ENCODE measurements at regions not wholly inside any gene's neighbourhood (a gene's known extent, or its start where the extent isn't known, plus 50 kb on each side); places are given as distances from the start of the nearest gene placed in this dataset.

DNA sequence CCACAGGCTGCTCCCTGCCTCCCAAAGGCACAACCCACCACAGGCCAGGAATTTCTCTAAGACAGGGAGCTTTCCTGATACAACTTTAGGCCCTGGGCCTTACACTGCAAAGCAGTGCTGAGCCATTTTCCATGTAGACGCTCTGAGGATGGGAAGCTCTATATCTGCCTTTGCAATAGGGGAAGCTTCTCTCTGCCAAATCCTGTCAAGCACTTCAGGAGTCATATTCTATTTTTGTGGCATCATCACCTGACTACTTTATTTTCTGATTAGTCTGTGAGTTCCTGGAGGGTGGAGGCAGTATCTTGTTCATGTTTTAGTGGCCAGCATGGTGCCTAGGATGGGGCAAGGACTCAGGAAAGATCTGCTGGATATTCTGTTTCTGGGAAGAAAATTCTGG lies 382.0 kb downstream of the ZNF536 start:
- no peak overlapping the region for H3K27ac ChIP-seq (ENCODE audit: low read length)
- 53% methylated on average over 1 of the region's 1 CpG for WGBS
- DNase-seq = no peak
- intact Hi-C loops (cut with DNase I) = no loop called here
- peak in 1 of 2 donors; percentile 43 for ATAC-seq
- H3K9me3 ChIP-seq (ENCODE audit: control insufficient read depth, low read length) = peaks cover 1% of the 10 kb centered on the region
- no peak overlapping the region for H3K4me3 ChIP-seq (ENCODE audit: low read length)
- H3K27me3 ChIP-seq (ENCODE audit: control insufficient read depth, insufficient read depth) = no peaks in the 10 kb centered on the region
- no peaks in the 10 kb centered on the region for H3K4me1 ChIP-seq (ENCODE audit: control insufficient read depth, insufficient read depth, low read length)

- no peaks in the 10 kb centered on the region for H3K27me3 ChIP-seq (ENCODE audit: control insufficient read depth, insufficient read depth)
- WGBS = 79% methylated on average over 3 of the region's 3 CpGs
- no peaks in the 10 kb centered on the region for H3K4me1 ChIP-seq (ENCODE audit: control insufficient read depth, insufficient read depth, low read length)
- no peak overlapping the region for H3K27ac ChIP-seq (ENCODE audit: low read length)
- peaks cover 1% of the 10 kb centered on the region for H3K9me3 ChIP-seq (ENCODE audit: control insufficient read depth, low read length)
- DNase-seq (no peak), ATAC-seq (no peak)
- H3K4me3 ChIP-seq (ENCODE audit: low read length) = no peak overlapping the region
- intact Hi-C loops (cut with DNase I) = no loop called here
These were observed 380.7 kb downstream of the ZNF536 start for GRCh38 chr19:30752876-30753275.

GRCh38 chr19:30752201-30752600 lies 380.0 kb downstream of the ZNF536 start:
- DNase-seq = no peak
- Histone ChIP-seq H3K4me1 (ENCODE audit: control insufficient read depth, insufficient read depth, low read length) (no peaks in the 10 kb centered on the region), H3K27ac (ENCODE audit: low read length) (no peak overlapping the region), H3K9me3 (ENCODE audit: control insufficient read depth, low read length) (peaks cover 1% of the 10 kb centered on the region), H3K27me3 (ENCODE audit: control insufficient read depth, insufficient read depth) (no peaks in the 10 kb centered on the region), H3K4me3 (ENCODE audit: low read length) (no peak overlapping the region)
- 59% methylated on average over 6 of the region's 6 CpGs for WGBS
- no peak for ATAC-seq
- intact Hi-C loops (cut with DNase I) = no loop called here

- H3K4me1 ChIP-seq (ENCODE audit: control insufficient read depth, insufficient read depth, low read length) = no peaks in the 10 kb centered on the region
- 85% methylated on average over 4 of the region's 4 CpGs for WGBS
- intact Hi-C loops (cut with DNase I) = no loop called here
- H3K9me3 ChIP-seq (ENCODE audit: control insufficient read depth, low read length) = peaks cover 1% of the 10 kb centered on the region
- H3K27ac ChIP-seq (ENCODE audit: low read length) = no peak overlapping the region
- no peak overlapping the region for H3K4me3 ChIP-seq (ENCODE audit: low read length)
- DNase-seq (no peak), ATAC-seq (no peak)
- no peaks in the 10 kb centered on the region for H3K27me3 ChIP-seq (ENCODE audit: control insufficient read depth, insufficient read depth)
These were observed 373.3 kb downstream of the ZNF536 start for GRCh38 chr19:30745476-30745985.

- Histone ChIP-seq H3K9me3 (ENCODE audit: control insufficient read depth, low read length) (peaks cover 1% of the 10 kb centered on the region), H3K4me1 (ENCODE audit: control insufficient read depth, insufficient read depth, low read length) (no peaks in the 10 kb centered on the region), H3K27ac (ENCODE audit: low read length) (no peak overlapping the region), H3K27me3 (ENCODE audit: control insufficient read depth, insufficient read depth) (no peaks in the 10 kb centered on the region), H3K4me3 (ENCODE audit: low read length) (no peak overlapping the region)
- no peak for DNase-seq
- 91% methylated on average over 9 of the region's 9 CpGs for WGBS
- no peak for ATAC-seq
- intact Hi-C loops (cut with DNase I) = no loop called here
These were observed 372.7 kb downstream of the ZNF536 start for GRCh38 chr19:30744741-30745475.

DNA sequence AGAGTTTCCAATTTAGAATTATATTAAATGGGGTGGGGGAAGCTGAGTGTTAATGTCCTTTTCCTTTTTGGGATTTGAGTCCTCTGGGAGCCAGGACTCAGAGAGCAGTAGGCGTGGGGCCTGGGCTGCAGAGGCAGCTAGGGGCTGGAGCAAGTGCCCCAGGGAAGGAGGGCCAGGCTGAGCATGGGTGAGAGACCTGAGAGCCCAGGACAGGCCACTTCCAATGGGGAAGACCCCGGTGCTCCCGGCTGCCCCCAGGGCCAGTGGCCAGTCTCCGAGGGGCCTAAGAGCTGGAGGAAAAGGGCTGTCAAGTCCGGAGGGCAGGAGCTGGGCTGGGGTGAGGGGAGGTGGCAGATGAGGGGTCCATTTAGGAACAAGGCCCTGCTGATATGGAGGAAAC lies 371.5 kb downstream of the ZNF536 start:
- intact Hi-C loops (cut with DNase I) = no loop called here
- no peak for DNase-seq
- WGBS = 78% methylated on average over 5 of the region's 5 CpGs
- Histone ChIP-seq H3K27ac (ENCODE audit: low read length) (no peak overlapping the region), H3K4me1 (ENCODE audit: control insufficient read depth, insufficient read depth, low read length) (no peaks in the 10 kb centered on the region), H3K9me3 (ENCODE audit: control insufficient read depth, low read length) (no peaks in the 10 kb centered on the region), H3K27me3 (ENCODE audit: control insufficient read depth, insufficient read depth) (no peaks in the 10 kb centered on the region), H3K4me3 (ENCODE audit: low read length) (no peak overlapping the region)
- ATAC-seq = no peak

- 36% methylated on average over 10 of the region's 10 CpGs for WGBS
- H3K4me3 ChIP-seq (ENCODE audit: low read length) = no peak overlapping the region
These were observed 370.8 kb downstream of the ZNF536 start for GRCh38 chr19:30743011-30743410.

GRCh38 chr19:30742406-30742938 lies 370.3 kb downstream of the ZNF536 start:
- Histone ChIP-seq H3K4me1 (ENCODE audit: control insufficient read depth, insufficient read depth, low read length) (no peaks in the 10 kb centered on the region), H3K9me3 (ENCODE audit: control insufficient read depth, low read length) (no peaks in the 10 kb centered on the region), H3K27me3 (ENCODE audit: control insufficient read depth, insufficient read depth) (no peaks in the 10 kb centered on the region), H3K27ac (ENCODE audit: low read length) (no peak overlapping the region), H3K4me3 (ENCODE audit: low read length) (no peak overlapping the region)
- intact Hi-C loops (cut with DNase I) = no loop called here
- no peak for DNase-seq
- ATAC-seq = no peak
- WGBS = 44% methylated on average over 12 of the region's 12 CpGs

More at GRCh38 chr19:30743011-30743410, 370.8 kb downstream of the ZNF536 start:
- H3K27me3 ChIP-seq (ENCODE audit: control insufficient read depth, insufficient read depth) = no peaks in the 10 kb centered on the region
- H3K27ac ChIP-seq (ENCODE audit: low read length) = no peak overlapping the region
- intact Hi-C loops (cut with DNase I) = no loop called here
- no peaks in the 10 kb centered on the region for H3K4me1 ChIP-seq (ENCODE audit: control insufficient read depth, insufficient read depth, low read length)
- ATAC-seq (no peak), DNase-seq (no peak)
- H3K9me3 ChIP-seq (ENCODE audit: control insufficient read depth, low read length) = no peaks in the 10 kb centered on the region

GRCh38 chr19:30741566-30741965 lies 369.4 kb downstream of the ZNF536 start:
- H3K9me3 ChIP-seq (ENCODE audit: control insufficient read depth, low read length) = no peaks in the 10 kb centered on the region
- DNase-seq (no peak), ATAC-seq (no peak)
- 44% methylated on average over 2 of the region's 2 CpGs for WGBS
- no peak overlapping the region for H3K27ac ChIP-seq (ENCODE audit: low read length)
- H3K4me3 ChIP-seq (ENCODE audit: low read length) = no peak overlapping the region
- no peaks in the 10 kb centered on the region for H3K27me3 ChIP-seq (ENCODE audit: control insufficient read depth, insufficient read depth)
- intact Hi-C loops (cut with DNase I) = no loop called here
- no peaks in the 10 kb centered on the region for H3K4me1 ChIP-seq (ENCODE audit: control insufficient read depth, insufficient read depth, low read length)

DNA sequence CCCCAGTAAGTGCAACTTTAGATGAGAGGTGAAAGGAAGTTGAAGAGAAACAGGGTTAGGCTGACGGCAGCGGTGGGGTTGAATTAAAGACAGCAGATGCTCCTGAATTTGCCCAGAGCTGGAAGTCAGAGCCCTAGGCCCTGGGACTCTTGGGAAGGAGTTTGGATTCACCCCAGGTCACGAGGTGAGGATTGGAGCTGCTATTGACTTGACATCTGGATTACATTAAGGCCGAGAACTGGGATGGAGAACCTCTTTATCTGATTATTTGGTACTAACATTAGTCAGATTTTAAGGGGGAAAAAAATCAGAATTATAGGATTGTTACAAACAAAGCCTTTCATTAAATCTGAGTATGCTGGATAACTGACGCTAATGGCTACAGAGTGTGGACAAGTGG lies 367.2 kb downstream of the ZNF536 start:
- Histone ChIP-seq H3K9me3 (ENCODE audit: control insufficient read depth, low read length) (no peaks in the 10 kb centered on the region), H3K27ac (ENCODE audit: low read length) (no peak overlapping the region), H3K4me3 (ENCODE audit: low read length) (no peak overlapping the region), H3K4me1 (ENCODE audit: control insufficient read depth, insufficient read depth, low read length) (no peaks in the 10 kb centered on the region), H3K27me3 (ENCODE audit: control insufficient read depth, insufficient read depth) (no peaks in the 10 kb centered on the region)
- WGBS = 74% methylated on average over 5 of the region's 5 CpGs
- ATAC-seq (no peak), DNase-seq (no peak)
- intact Hi-C loops (cut with DNase I) = no loop called here

- intact Hi-C loops (cut with DNase I) = no loop called here
- Histone ChIP-seq H3K9me3 (ENCODE audit: control insufficient read depth, low read length) (no peaks in the 10 kb centered on the region), H3K4me3 (ENCODE audit: low read length) (no peak overlapping the region), H3K4me1 (ENCODE audit: control insufficient read depth, insufficient read depth, low read length) (no peaks in the 10 kb centered on the region), H3K27me3 (ENCODE audit: control insufficient read depth, insufficient read depth) (no peaks in the 10 kb centered on the region), H3K27ac (ENCODE audit: low read length) (no peak overlapping the region)
- 70% methylated on average over 2 of the region's 2 CpGs for WGBS
- DNase-seq = no peak
- no peak for ATAC-seq
These were observed 365.9 kb downstream of the ZNF536 start for GRCh38 chr19:30738047-30738446.

All from right cardiac atrium (tissue), 5 donors.